ENCODE measurements at regions not wholly inside any gene's neighbourhood (a gene's known extent, or its start where the extent isn't known, plus 50 kb on each side); places are given as distances from the start of the nearest gene placed in this dataset.

GRCh38 chr7:49424109-49424508 is 349.3 kb upstream of the VWC2 start:
- no peak overlapping the region for H3K4me3 Mint-ChIP-seq
- no peak for TF ChIP-seq CTCF (IDR thresholded peaks at IDR 0.05; ENCODE audit: unreplicated experiment)
- no peak for DNase-seq (ENCODE audit: low spot score in 2 of 2, unreplicated experiment in 2 of 2)
- H3K27ac Mint-ChIP-seq, result no peak overlapping the region
- peaks cover 24% of the 10 kb centered on the region for H3K4me1 Mint-ChIP-seq
- no peaks in the 10 kb centered on the region for H3K36me3 Mint-ChIP-seq
- H3K27me3 Mint-ChIP-seq (ENCODE audit: low read depth), result peaks cover 14% of the 10 kb centered on the region
- H3K9me3 Mint-ChIP-seq, result no peaks in the 10 kb centered on the region

- TF ChIP-seq CTCF (IDR thresholded peaks at IDR 0.05; ENCODE audit: unreplicated experiment), result no peak
- Mint-ChIP-seq H3K4me3 (no peak overlapping the region), H3K36me3 (no peaks in the 10 kb centered on the region), H3K4me1 (peaks cover 34% of the 10 kb centered on the region), H3K27ac (no peak overlapping the region), H3K9me3 (no peaks in the 10 kb centered on the region), H3K27me3 (ENCODE audit: low read depth) (peaks cover 11% of the 10 kb centered on the region)
- no peak for DNase-seq (ENCODE audit: low spot score in 2 of 2, unreplicated experiment in 2 of 2)
Measured at GRCh38 chr7:49425277-49425818, 348.1 kb upstream of the VWC2 start.

GRCh38 chr7:49432254-49432653 is 341.2 kb upstream of the VWC2 start:
- Mint-ChIP-seq H3K4me1 (peaks cover 39% of the 10 kb centered on the region), H3K36me3 (no peaks in the 10 kb centered on the region), H3K27me3 (ENCODE audit: low read depth) (no peaks in the 10 kb centered on the region), H3K27ac (no peak overlapping the region), H3K9me3 (peaks cover 11% of the 10 kb centered on the region), H3K4me3 (no peak overlapping the region)
- DNase-seq (ENCODE audit: low spot score in 2 of 2, unreplicated experiment in 2 of 2), result no peak
- TF ChIP-seq CTCF (IDR thresholded peaks at IDR 0.05; ENCODE audit: unreplicated experiment), result no peak

- Mint-ChIP-seq H3K36me3 (no peaks in the 10 kb centered on the region), H3K4me3 (no peak overlapping the region), H3K4me1 (peaks cover 31% of the 10 kb centered on the region), H3K27ac (no peak overlapping the region), H3K27me3 (ENCODE audit: low read depth) (no peaks in the 10 kb centered on the region), H3K9me3 (peaks cover 11% of the 10 kb centered on the region)
- no peak for TF ChIP-seq CTCF (IDR thresholded peaks at IDR 0.05; ENCODE audit: unreplicated experiment)
- DNase-seq (ENCODE audit: low spot score in 2 of 2, unreplicated experiment in 2 of 2), result no peak
Measured at GRCh38 chr7:49433794-49434193, 339.6 kb upstream of the VWC2 start.

- Mint-ChIP-seq H3K27ac (peak overlapping the region; percentile 0), H3K9me3 (peaks cover 11% of the 10 kb centered on the region), H3K36me3 (no peaks in the 10 kb centered on the region), H3K27me3 (ENCODE audit: low read depth) (no peaks in the 10 kb centered on the region), H3K4me1 (peaks cover 22% of the 10 kb centered on the region), H3K4me3 (no peak overlapping the region)
- DNase-seq (ENCODE audit: low spot score in 2 of 2, unreplicated experiment in 2 of 2), result no peak
- TF ChIP-seq CTCF (IDR thresholded peaks at IDR 0.05; ENCODE audit: unreplicated experiment), result no peak
Measured at GRCh38 chr7:49434846-49435245, 338.6 kb upstream of the VWC2 start.

- no peak for DNase-seq (ENCODE audit: low spot score in 2 of 2, unreplicated experiment in 2 of 2)
- H3K9me3 Mint-ChIP-seq, result peaks cover 11% of the 10 kb centered on the region
Measured at GRCh38 chr7:49438281-49438680, 335.2 kb upstream of the VWC2 start.

More at GRCh38 chr7:49438281-49438680, 335.2 kb upstream of the VWC2 start:
- H3K4me1 Mint-ChIP-seq, result peaks cover 10% of the 10 kb centered on the region
- H3K27me3 Mint-ChIP-seq (ENCODE audit: low read depth), result no peaks in the 10 kb centered on the region
- H3K36me3 Mint-ChIP-seq, result no peaks in the 10 kb centered on the region
- H3K27ac Mint-ChIP-seq, result no peak overlapping the region
- TF ChIP-seq CTCF (IDR thresholded peaks at IDR 0.05; ENCODE audit: unreplicated experiment), result no peak
- no peak overlapping the region for H3K4me3 Mint-ChIP-seq

All from mesothelial cell of epicardium (in vitro differentiated cells).